ENCODE measurements at regions not wholly inside any gene's neighbourhood (a gene's known extent, or its start where the extent isn't known, plus 50 kb on each side); places are given as distances from the start of the nearest gene placed in this dataset.
"Not testable (repeated sequence)": the region's sequence is repeated elsewhere in the genome, so short reads cannot be mapped to it uniquely, and the experiment has no call there.

GRCh38 chr11:90601261-90601660, 378.4 kb upstream of the CHORDC1 start:
- TF ChIP-seq, protein P1, sequence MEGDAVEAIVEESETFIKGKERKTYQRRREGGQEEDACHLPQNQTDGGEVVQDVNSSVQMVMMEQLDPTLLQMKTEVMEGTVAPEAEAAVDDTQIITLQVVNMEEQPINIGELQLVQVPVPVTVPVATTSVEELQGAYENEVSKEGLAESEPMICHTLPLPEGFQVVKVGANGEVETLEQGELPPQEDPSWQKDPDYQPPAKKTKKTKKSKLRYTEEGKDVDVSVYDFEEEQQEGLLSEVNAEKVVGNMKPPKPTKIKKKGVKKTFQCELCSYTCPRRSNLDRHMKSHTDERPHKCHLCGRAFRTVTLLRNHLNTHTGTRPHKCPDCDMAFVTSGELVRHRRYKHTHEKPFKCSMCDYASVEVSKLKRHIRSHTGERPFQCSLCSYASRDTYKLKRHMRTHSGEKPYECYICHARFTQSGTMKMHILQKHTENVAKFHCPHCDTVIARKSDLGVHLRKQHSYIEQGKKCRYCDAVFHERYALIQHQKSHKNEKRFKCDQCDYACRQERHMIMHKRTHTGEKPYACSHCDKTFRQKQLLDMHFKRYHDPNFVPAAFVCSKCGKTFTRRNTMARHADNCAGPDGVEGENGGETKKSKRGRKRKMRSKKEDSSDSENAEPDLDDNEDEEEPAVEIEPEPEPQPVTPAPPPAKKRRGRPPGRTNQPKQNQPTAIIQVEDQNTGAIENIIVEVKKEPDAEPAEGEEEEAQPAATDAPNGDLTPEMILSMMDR (IDR thresholded peaks at IDR 0.05; ENCODE audit: control extremely low read depth, extremely low read depth, low read depth, missing control alignments): no peak
- POLR2A ChIA-PET: no interaction called here
- CTCF ChIA-PET: no interaction called here
- DNase-seq (ENCODE audit: extremely low spot score): no peak

- TF ChIP-seq, protein P1 (IDR thresholded peaks at IDR 0.05; ENCODE audit: control extremely low read depth, extremely low read depth, low read depth, missing control alignments): no peak
- ChIA-PET CTCF (interaction anchor here (1.0 to 1.9 kb wide), 3 partner anchors 8 to 75 kb away, joined by 3 to 5 read pairs (median 4); no protein-coding TSS in a partner anchor), POLR2A (no interaction called here)
- DNase-seq (ENCODE audit: extremely low spot score): no peak
These were observed 371.8 kb upstream of the CHORDC1 start for GRCh38 chr11:90594658-90595057.

DNA sequence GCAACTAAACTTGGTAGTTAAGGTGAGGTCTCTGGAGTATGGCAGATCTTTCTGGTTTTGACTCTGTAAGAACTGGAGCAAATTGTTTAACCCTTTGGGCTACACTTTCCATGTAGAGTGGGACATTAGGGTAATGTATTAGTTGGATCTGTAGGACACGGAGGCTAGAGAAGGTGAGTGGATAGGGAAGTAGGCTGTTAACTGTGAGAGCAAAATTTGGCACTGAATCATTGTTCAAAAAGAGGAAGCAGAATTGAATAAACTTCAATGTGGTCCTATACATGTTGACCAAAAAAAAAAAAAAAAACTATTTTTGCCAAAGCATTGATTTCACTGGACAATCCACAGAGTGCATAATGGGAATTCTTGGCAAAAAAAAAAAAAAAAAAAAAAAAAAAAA, 370.2 kb upstream of the CHORDC1 start:
- POLR2A ChIA-PET: no interaction called here
- DNase-seq (ENCODE audit: extremely low spot score): no peak
- CTCF ChIA-PET: interaction anchor here (1.9 kb wide), 1 partner anchor 28 kb away, joined by 4 read pairs; no protein-coding TSS in a partner anchor
- TF ChIP-seq, protein P1 (IDR thresholded peaks at IDR 0.05; ENCODE audit: control extremely low read depth, extremely low read depth, low read depth, missing control alignments): no peak

- TF ChIP-seq, protein P1 (IDR thresholded peaks at IDR 0.05; ENCODE audit: control extremely low read depth, extremely low read depth, low read depth, missing control alignments): no peak
- no peak for DNase-seq (ENCODE audit: extremely low spot score)
- CTCF ChIA-PET: no interaction called here
- POLR2A ChIA-PET: no interaction called here
These were observed 367.4 kb upstream of the CHORDC1 start for GRCh38 chr11:90590286-90590685.

DNA sequence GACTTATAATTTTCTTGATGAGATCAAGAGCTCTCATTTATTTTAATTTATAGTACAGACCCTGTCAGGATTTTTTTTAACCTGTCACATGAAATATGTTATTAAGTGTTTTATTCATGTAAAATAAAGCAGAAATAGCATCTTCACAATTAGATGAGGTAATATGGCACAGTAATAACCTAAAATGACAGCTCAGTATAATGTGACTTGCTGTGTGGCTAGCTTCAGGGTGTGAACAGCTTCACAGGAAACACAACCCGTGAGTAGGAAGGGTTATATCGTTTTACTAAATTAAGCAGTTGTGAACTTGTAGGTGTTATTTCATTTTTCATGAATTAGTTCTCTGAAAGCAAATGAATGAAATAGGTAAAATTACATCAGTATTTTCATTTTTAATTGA, 366.9 kb upstream of the CHORDC1 start:
- no peak for DNase-seq (ENCODE audit: extremely low spot score)
- TF ChIP-seq, protein P1 (IDR thresholded peaks at IDR 0.05; ENCODE audit: control extremely low read depth, extremely low read depth, low read depth, missing control alignments): no peak
- CTCF ChIA-PET: no interaction called here
- POLR2A ChIA-PET: no interaction called here

DNA sequence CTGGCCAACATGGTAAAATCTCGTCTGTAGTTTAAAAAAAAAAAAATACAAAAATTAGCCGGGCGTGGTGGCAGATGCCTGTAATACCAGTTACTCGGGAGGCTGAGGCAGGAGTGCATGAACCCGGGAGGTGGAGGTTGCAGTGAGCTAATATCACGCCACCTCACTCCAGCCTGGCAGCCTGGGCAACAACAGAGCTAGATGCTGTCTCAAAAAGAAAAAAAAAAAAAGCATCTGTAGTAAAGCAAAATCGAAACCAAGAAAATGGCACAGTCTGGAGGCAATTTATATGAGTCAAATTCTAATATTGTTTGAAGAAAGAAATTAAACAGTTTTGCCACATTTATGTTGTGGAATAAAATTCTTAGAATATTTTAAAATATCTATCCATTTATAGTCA, 365.0 kb upstream of the CHORDC1 start:
- DNase-seq (ENCODE audit: extremely low spot score): no peak
- TF ChIP-seq, protein P1 (IDR thresholded peaks at IDR 0.05; ENCODE audit: control extremely low read depth, extremely low read depth, low read depth, missing control alignments): no peak
- POLR2A ChIA-PET: no interaction called here
- CTCF ChIA-PET: no interaction called here

DNA sequence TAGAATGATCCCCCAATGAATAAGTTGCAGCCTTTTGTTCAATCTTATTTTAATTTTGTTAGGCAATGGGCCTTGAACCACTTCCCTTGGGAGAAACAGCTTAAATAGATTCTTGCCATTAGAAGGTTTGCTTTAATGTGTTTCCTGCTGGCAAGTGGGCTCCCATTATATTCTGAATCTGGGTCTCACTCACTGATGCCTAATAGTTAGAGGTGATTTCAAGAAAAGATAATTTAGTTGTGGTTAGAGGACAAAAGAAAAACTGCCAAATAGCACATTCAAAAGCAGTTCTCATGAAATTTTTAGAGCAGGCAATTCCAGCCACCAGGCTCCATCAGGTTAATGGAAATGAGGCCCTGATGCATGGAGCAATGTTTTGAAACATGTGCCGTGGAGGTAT, 362.6 kb upstream of the CHORDC1 start:
- CTCF ChIA-PET: interaction anchor here (1.4 kb wide), 1 partner anchor 9 kb away, joined by 5 read pairs; no protein-coding TSS in a partner anchor
- POLR2A ChIA-PET: no interaction called here
- TF ChIP-seq, protein P1 (IDR thresholded peaks at IDR 0.05; ENCODE audit: control extremely low read depth, extremely low read depth, low read depth, missing control alignments): no peak
- DNase-seq (ENCODE audit: extremely low spot score): no peak

DNA sequence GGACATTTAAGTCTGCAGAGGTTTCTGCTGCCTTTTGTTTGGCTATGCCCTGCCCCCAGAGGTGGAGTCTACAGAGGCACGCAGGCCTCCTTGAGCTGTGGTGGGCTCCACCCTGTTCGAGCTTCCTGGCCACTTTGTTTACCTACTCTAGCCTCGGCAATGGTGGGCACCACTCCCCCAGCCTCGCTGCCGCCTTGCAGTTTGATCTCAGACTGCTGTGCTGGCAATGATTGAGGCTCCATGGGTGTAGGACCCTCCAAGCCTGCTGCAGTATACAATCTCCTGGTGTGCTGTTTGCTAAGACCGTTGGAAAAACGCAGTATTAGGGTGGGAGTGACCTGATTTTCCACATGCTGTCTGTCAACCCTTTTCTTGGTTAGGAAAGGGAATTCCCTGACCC, 360.1 kb upstream of the CHORDC1 start:
- POLR2A ChIA-PET; CTCF ChIA-PET; DNase-seq (ENCODE audit: extremely low spot score): not testable (repeated sequence)

All from GM10248 (cell line).